GM12891 (cell line): ENCODE measurements at regions not wholly inside any gene's neighbourhood (a gene's known extent, or its start where the extent isn't known, plus 50 kb on each side); places are given as distances from the start of the nearest gene placed in this dataset.

Source experiments
- POLR2A ChIP-seq: IDR thresholded peaks from 2 replicates; pipeline ENCODE4 v1.6.1; 2011; ENCODE audit warnings: low read depth, low read length, control low read depth
- POLR2AphosphoS5 ChIP-seq: IDR thresholded peaks from 2 replicates; pipeline ENCODE4 v1.6.1; 2011; ENCODE audit warnings: low read depth, low read length, control low read depth
- POU2F2 ChIP-seq: IDR thresholded peaks from 2 replicates; pipeline ENCODE4 v1.6.1; 2011; ENCODE audit warnings: low read depth, mild to moderate bottlenecking, control low read depth, low read length, moderate library complexity
- SPI1 ChIP-seq: IDR thresholded peaks from 2 replicates; pipeline ENCODE4 v1.6.1; 2011; ENCODE audit warnings: low read depth, low read length, control low read depth
- TAF1 ChIP-seq: IDR thresholded peaks from 2 replicates; pipeline ENCODE4 v1.6.1; 2011; ENCODE audit warnings: low read depth, low read length, control low read depth

DNA sequence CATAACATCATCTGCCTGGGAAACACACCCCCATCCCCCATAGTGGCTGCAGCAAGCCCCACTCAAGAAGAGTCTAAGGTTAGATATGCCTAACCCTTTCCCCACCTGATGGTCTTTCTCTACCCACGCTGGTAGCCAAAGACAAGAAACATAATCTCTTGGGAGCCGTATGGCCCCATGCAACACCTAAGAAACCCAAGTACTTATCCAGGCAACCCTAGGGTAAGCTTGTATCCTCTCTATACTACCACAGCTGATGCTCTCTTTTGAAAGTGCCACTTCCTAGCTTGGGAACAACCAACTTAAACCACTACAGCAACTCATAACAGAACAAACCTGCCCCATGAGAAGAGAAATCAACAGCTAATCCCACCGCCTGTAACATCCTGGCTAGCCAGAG lies 161.1 kb downstream of the MSN start:
- TF ChIP-seq POLR2A (no peak), POU2F2 (no peak), TAF1 (no peak), POLR2AphosphoS5 (no peak), SPI1 (no peak)
